GM12878 (cell line): ENCODE measurements at regions not wholly inside any gene's neighbourhood (a gene's known extent, or its start where the extent isn't known, plus 50 kb on each side); places are given as distances from the start of the nearest gene placed in this dataset.

Experiments
- ATAC-seq: fragments of 200-7000 bp; cut with Tn5 transposase; 3 replicates; pipeline ENCODE4 v1.9.1; 2020; ENCODE audit warnings: mild to moderate bottlenecking, moderate library complexity
- BruUV-seq: library from RNA; stranded (reverse); fragments of 400-500 nt; replicated peaks from 2 replicates; lab custom pipeline; 2021; lab: Mats Ljungman, UMichigan
- CTCF ChIA-PET: fragments of 300-600 bp; sonication (Branson Sonifier 250); formaldehyde crosslinking; extraction: SDS; loops from one replicate; lab custom pipeline; 2021; ENCODE audit warnings: inconsistent platforms; lab: Yijun Ruan, JAX
- POLR2A ChIA-PET: fragments of 350-600 bp; formaldehyde crosslinking; extraction: SDS; loops from one replicate; lab custom pipeline; 2021; ENCODE audit warnings: inconsistent platforms; lab: Charles Lee
- RAD21 ChIA-PET: fragments of 300-600 bp; sonication (Branson Sonifier 250); formaldehyde crosslinking; loops from one replicate; lab custom pipeline; 2023; ENCODE audit warnings: antibody characterized with exemption; ENCODE audit not compliant: unreplicated experiment; lab: Charles Lee
- SMC1A ChIA-PET: fragments of 300-600 bp; sonication (Branson Sonifier 250); formaldehyde crosslinking; loops from one replicate; lab custom pipeline; 2023; ENCODE audit not compliant: unreplicated experiment, uncharacterized antibody; lab: Charles Lee
- DNase-seq: peaks from one replicate; pipeline ENCODE4 v3.0.0-alpha.2; 2011; ENCODE audit warnings: low read depth, low spot score
- FAIRE-seq: peaks from 3 replicates; lab custom pipeline; 2011; peaks lifted over from hg19 to GRCh38; lab: Jason Lieb, UNC
- H2AFZ ChIP-seq: 2 replicates; pipeline ENCODE4 v1.6.0; 2011; ENCODE audit warnings: low read depth, low read length, control low read depth; ENCODE audit not compliant: control insufficient read depth
- H3K27ac ChIP-seq: 2 replicates; pipeline ENCODE4 v1.5.1; 2011; ENCODE audit warnings: control low read depth; ENCODE audit not compliant: control insufficient read depth, insufficient read depth
- H3K27me3 ChIP-seq, 2 experiments: replicated peaks in 1 of 2; 2 replicates each; pipeline versions ENCODE4 v1.6.0 to v1.6.1; 2011; ENCODE audit warnings: low read length in 1 of 2; ENCODE audit not compliant: control insufficient read depth in 2 of 2, insufficient read depth in 2 of 2
- H3K36me3 ChIP-seq, 2 experiments: 2 replicates each; pipeline ENCODE4 v1.5.1; 2011; ENCODE audit warnings: low read length in 1 of 2; ENCODE audit not compliant: control insufficient read depth in 2 of 2, insufficient read depth in 2 of 2
- H3K4me1 ChIP-seq: 2 replicates; pipeline ENCODE4 v1.6.1; 2011; ENCODE audit warnings: mild to moderate bottlenecking, low read length, moderate library complexity, mixed read lengths; ENCODE audit not compliant: control insufficient read depth, insufficient read depth
- H3K4me2 ChIP-seq: 2 replicates; pipeline ENCODE4 v1.6.0; 2011; ENCODE audit warnings: control low read depth; ENCODE audit not compliant: control insufficient read depth, insufficient read depth
- H3K4me3 ChIP-seq: fragments of 200-600 bp; sonication (generic); 2 replicates; pipeline ENCODE4 v1.5.1; 2016
- H3K79me2 ChIP-seq: 2 replicates; pipeline ENCODE4 v1.6.0; 2011; ENCODE audit warnings: low read length; ENCODE audit not compliant: control insufficient read depth, insufficient read depth
- H3K9ac ChIP-seq: 2 replicates; pipeline ENCODE4 v1.8.0; 2011; ENCODE audit warnings: low read length, control low read depth, mixed read lengths; ENCODE audit not compliant: control insufficient read depth, insufficient read depth
- H3K9me3 ChIP-seq: replicated peaks from 3 replicates; pipeline ENCODE4 v1.5.1; 2011; ENCODE audit warnings: mild to moderate bottlenecking, low read length; ENCODE audit not compliant: control insufficient read depth, insufficient read depth
- H4K20me1 ChIP-seq: 2 replicates; pipeline ENCODE4 v1.6.0; 2011; ENCODE audit not compliant: control insufficient read depth, insufficient read depth
- BMI1 ChIP-seq: fragments of 450-650 bp; IDR thresholded peaks from 2 replicates; pipeline ENCODE4 v1.6.1; 2016; ENCODE audit warnings: mild to moderate bottlenecking, moderate library complexity, borderline replicate concordance
- ESRRA ChIP-seq: IDR thresholded peaks from 2 replicates; pipeline ENCODE4 v1.6.1; 2012; ENCODE audit warnings: mild to moderate bottlenecking, low read length, improper control_type of control experiment
- GABPA ChIP-seq: IDR thresholded peaks from 2 replicates; pipeline ENCODE4 v1.6.1; 2014; ENCODE audit warnings: antibody characterized with exemption, low read depth, mild to moderate bottlenecking, inconsistent platforms
- GATAD2B ChIP-seq: fragments of 450-650 bp; conservative IDR thresholded peaks from 2 replicates; pipeline ENCODE4 v1.6.1; 2017; ENCODE audit warnings: low read depth, mild to moderate bottlenecking, moderate library complexity
- MEF2B ChIP-seq: fragments of 450-650 bp; IDR thresholded peaks from 2 replicates; pipeline ENCODE4 v1.6.1; 2018; ENCODE audit warnings: mild to moderate bottlenecking, moderate library complexity; ENCODE audit not compliant: partially characterized antibody, poor library complexity, severe bottlenecking
- POLR2AphosphoS5 ChIP-seq: IDR thresholded peaks from 2 replicates; pipeline ENCODE4 v1.6.1; 2011; ENCODE audit warnings: mild to moderate bottlenecking, low read length, inconsistent platforms
- RFX5 ChIP-seq: IDR thresholded peaks from 2 replicates; pipeline ENCODE4 v1.6.1; 2011; ENCODE audit warnings: low read depth, low read length, improper control_type of control experiment
- SUZ12 ChIP-seq: fragments of 200-600 bp; sonication (generic); IDR thresholded peaks from one replicate; pipeline ENCODE4 v1.6.1; 2018; ENCODE audit warnings: antibody characterized with exemption, mild to moderate bottlenecking; ENCODE audit not compliant: unreplicated experiment
- WGBS: methylation state at CpG from one replicate; pipeline ENCODE4 v1.1.6; 2016; ENCODE audit warnings: low lambda C conversion rate; ENCODE audit not compliant: insufficient replicate concordance, insufficient coverage; ENCODE audit errors: missing lambda C conversion rate; 5-methylcytosine and 5-hydroxymethylcytosine counted together
- in situ Hi-C: fragments of 300-500 bp; cut with MboI; formaldehyde crosslinking; loops from 9 replicates; pipeline ENCODE4 v1.14.3; 2018; ENCODE audit warnings: mixed read lengths
- intact Hi-C: fragments of 100-400 bp; cut with micrococcal nuclease; formaldehyde crosslinking; loops from one replicate; pipeline ENCODE4 v1.14.2; 2022; ENCODE audit not compliant: unreplicated experiment
- TF ChIP-seq, protein P1 (sequence below): IDR thresholded peaks from 2 replicates; pipeline ENCODE4 v1.6.1; 2012; ENCODE audit warnings: mild to moderate bottlenecking, low read depth, low read length
- TF ChIP-seq, protein P2 (sequence below): fragments of 450-650 bp; formaldehyde crosslinking; IDR thresholded peaks from 2 replicates; pipeline ENCODE4 v1.4.0; 2020; ENCODE audit warnings: mild to moderate bottlenecking, moderate library complexity

DNA sequence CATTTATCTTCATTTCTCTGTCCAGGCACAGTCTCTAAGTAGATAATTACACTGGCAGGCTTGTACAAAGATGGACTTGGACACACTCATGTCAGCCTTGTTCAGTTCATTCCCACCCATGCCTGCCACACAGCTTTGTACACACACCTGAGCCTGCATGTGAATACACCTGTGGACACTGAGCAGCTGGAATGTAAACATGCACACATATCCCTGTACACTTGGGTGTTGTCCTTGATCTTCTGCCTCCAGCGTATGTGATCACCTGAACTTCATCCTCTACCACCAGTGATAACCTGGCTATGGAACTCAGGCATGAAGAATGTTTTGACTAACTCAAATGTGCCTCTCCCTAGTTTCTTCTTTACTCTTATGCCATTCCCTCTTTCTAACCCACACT is 190.6 kb downstream of the DHX35 start:
- no peaks in the 10 kb centered on the region for H3K36me3 ChIP-seq
- FAIRE-seq (no peak), DNase-seq (no peak), ATAC-seq (no peak)
- intact Hi-C loops (no loop called here), in situ Hi-C loops (no loop called here)
- ChIA-PET POLR2A (no interaction called here), RAD21 (no interaction called here), CTCF (no interaction called here), SMC1A (no interaction called here)
- no peaks in the 10 kb centered on the region for H3K9me3 ChIP-seq
- no TSS peak for BruUV-seq
- TF ChIP-seq GABPA (no peak), GATAD2B (no peak), MEF2B (no peak), BMI1 (no peak), POLR2AphosphoS5 (no peak), RFX5 (no peak), ESRRA (no peak), SUZ12 (no peak)
- TF ChIP-seq, protein P1, sequence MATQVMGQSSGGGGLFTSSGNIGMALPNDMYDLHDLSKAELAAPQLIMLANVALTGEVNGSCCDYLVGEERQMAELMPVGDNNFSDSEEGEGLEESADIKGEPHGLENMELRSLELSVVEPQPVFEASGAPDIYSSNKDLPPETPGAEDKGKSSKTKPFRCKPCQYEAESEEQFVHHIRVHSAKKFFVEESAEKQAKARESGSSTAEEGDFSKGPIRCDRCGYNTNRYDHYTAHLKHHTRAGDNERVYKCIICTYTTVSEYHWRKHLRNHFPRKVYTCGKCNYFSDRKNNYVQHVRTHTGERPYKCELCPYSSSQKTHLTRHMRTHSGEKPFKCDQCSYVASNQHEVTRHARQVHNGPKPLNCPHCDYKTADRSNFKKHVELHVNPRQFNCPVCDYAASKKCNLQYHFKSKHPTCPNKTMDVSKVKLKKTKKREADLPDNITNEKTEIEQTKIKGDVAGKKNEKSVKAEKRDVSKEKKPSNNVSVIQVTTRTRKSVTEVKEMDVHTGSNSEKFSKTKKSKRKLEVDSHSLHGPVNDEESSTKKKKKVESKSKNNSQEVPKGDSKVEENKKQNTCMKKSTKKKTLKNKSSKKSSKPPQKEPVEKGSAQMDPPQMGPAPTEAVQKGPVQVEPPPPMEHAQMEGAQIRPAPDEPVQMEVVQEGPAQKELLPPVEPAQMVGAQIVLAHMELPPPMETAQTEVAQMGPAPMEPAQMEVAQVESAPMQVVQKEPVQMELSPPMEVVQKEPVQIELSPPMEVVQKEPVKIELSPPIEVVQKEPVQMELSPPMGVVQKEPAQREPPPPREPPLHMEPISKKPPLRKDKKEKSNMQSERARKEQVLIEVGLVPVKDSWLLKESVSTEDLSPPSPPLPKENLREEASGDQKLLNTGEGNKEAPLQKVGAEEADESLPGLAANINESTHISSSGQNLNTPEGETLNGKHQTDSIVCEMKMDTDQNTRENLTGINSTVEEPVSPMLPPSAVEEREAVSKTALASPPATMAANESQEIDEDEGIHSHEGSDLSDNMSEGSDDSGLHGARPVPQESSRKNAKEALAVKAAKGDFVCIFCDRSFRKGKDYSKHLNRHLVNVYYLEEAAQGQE: no peak
- TF ChIP-seq, protein P2, sequence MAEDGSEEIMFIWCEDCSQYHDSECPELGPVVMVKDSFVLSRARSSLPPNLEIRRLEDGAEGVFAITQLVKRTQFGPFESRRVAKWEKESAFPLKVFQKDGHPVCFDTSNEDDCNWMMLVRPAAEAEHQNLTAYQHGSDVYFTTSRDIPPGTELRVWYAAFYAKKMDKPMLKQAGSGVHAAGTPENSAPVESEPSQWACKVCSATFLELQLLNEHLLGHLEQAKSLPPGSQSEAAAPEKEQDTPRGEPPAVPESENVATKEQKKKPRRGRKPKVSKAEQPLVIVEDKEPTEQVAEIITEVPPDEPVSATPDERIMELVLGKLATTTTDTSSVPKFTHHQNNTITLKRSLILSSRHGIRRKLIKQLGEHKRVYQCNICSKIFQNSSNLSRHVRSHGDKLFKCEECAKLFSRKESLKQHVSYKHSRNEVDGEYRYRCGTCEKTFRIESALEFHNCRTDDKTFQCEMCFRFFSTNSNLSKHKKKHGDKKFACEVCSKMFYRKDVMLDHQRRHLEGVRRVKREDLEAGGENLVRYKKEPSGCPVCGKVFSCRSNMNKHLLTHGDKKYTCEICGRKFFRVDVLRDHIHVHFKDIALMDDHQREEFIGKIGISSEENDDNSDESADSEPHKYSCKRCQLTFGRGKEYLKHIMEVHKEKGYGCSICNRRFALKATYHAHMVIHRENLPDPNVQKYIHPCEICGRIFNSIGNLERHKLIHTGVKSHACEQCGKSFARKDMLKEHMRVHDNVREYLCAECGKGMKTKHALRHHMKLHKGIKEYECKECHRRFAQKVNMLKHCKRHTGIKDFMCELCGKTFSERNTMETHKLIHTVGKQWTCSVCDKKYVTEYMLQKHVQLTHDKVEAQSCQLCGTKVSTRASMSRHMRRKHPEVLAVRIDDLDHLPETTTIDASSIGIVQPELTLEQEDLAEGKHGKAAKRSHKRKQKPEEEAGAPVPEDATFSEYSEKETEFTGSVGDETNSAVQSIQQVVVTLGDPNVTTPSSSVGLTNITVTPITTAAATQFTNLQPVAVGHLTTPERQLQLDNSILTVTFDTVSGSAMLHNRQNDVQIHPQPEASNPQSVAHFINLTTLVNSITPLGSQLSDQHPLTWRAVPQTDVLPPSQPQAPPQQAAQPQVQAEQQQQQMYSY (CRISPR knock-in tag): no peak
- H3K4me1 ChIP-seq: no peaks in the 10 kb centered on the region
- H4K20me1 ChIP-seq: no peaks in the 10 kb centered on the region
- 13% methylated on average over 1 of the region's 1 CpG for WGBS
- peaks cover 0 to 2% of the 10 kb centered on the region in 2 experiments; a peak in 2 of 4 replicates for H3K27me3 ChIP-seq
- H2AFZ ChIP-seq: no peak overlapping the region
- H3K4me2 ChIP-seq: no peak overlapping the region
- H3K27ac ChIP-seq: no peak overlapping the region
- no peak overlapping the region for H3K9ac ChIP-seq
- no peak overlapping the region for H3K4me3 ChIP-seq
- H3K79me2 ChIP-seq: no peaks in the 10 kb centered on the region
